ENCODE measurements at regions not wholly inside any gene's neighbourhood (a gene's known extent, or its start where the extent isn't known, plus 50 kb on each side); places are given as distances from the start of the nearest gene placed in this dataset.
"Not testable (repeated sequence)": the region's sequence is repeated elsewhere in the genome, so short reads cannot be mapped to it uniquely, and the experiment has no call there.

DNA sequence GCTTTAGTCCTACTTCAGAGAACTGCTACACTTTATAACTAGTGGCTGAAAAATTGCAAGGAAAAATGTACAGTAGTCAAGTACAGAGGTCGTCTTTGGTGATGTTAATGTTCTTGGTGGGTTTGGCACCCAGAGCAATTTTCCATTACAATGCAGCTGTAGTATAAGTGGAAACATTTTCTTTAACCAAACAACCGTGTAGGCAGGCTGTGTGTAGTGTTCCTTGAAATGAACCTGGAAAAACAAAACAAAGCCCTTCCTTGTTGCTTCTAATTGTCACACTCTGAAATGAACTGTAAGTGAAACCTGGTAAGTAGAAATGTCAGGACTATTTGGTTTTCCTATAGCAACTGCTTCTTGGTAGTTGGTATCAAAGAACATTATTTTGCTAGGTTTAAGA is 256.9 kb downstream of the MDFIC start:
- no peak for DNase-seq

- DNase-seq, result no peak
Measured at GRCh38 chr7:115177823-115178222, 255.9 kb downstream of the MDFIC start.

GRCh38 chr7:115177103-115177502 is 255.2 kb downstream of the MDFIC start:
- no peak for DNase-seq

GRCh38 chr7:115172397-115172796 is 250.5 kb downstream of the MDFIC start:
- DNase-seq, result not testable (repeated sequence)

- no peak for DNase-seq
Measured at GRCh38 chr7:115153769-115154477, 232.0 kb downstream of the MDFIC start.

GRCh38 chr7:115153176-115153575 is 231.3 kb downstream of the MDFIC start:
- no peak for DNase-seq

GRCh38 chr7:115146148-115146547 is 224.3 kb downstream of the MDFIC start:
- DNase-seq, result no peak

DNA sequence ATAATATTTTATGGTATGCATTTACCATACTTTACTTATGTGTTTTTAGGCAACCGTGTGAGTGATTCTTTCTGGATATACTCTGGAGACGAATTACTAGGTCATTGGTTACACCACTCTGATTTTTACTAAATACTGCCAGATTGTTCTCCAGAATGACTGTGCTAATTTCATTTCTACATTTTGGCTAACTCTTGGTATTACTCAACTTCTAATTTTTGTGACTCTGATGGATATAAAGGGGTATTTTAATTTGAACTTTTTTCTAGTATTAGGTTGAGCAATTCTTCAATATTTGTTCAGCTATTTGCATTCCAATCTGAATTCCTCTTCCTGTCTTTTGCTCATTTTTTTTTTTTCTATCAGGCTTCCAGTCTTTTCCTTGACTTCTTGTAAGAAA is 223.6 kb downstream of the MDFIC start:
- no peak for DNase-seq

GRCh38 chr7:115137816-115138215 is 215.9 kb downstream of the MDFIC start:
- DNase-seq, result no peak

- no peak for DNase-seq
Measured at GRCh38 chr7:115136796-115137443, 215.0 kb downstream of the MDFIC start.

DNA sequence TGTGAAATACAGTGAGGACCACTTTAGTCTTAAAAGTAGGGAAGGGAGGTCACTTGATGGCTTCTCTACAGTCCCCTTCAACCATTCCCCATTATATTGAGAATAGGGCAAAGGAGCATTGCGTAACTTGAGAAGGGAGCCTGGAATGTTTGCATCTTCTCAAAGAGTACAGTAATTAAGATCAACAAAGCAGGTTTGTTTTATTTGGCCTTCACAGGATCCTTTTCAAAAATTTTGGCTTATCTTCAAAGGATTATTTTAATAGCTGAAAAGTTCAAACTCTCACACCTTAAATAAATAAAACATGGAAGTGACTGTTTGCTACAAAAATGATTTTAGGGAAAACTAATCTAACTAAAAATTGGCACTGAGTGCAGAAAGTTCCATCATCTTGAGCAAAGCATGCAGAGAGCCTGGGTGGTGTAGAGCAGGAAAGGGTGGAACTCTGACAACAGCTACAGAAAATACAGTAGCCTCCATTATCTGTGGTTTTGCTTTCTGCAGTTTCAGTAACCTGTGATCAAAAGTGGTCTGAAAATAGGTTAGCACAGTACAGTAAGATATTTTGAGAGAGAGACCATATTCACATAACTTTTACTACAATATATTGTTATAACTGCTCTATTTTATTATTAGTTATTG is 214.0 kb downstream of the MDFIC start:
- DNase-seq, result no peak

DNA sequence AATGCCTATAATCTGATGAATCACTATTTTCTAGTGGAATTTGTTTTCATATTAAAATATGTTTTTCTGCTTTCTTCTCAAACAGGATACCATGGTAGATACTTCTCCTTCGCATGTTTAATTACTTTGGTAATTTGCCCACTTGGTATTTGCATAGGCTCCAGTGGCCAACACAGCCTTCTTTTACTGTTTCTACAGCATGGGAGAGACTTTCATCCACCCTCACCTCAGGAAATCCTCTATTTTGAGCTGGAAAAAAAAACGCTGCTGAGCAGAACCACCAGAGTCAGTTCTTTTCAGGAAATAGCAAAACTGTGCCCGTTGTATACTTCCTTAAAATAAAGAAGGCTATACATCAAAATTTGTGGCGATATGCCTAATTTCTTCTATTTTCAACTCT is 213.3 kb downstream of the MDFIC start:
- no peak for DNase-seq

DNA sequence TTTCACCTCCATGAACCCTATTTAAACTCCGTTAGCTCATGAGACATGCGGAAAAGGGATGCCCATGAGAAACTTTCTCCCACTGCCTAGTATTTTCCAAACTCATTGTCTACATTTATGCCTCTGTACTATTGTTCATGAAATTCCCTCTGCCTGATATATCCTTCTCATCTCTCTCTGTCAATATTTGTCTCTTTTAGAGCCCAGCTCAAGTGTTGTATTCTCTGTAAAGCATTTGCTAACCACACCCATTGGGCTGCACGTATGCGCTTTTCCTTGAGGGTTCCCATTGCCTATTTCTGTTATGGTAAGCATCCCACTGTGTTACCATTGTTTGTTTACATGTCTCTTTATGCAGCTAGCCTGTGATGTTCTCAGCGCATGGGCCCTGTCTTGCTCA is 211.4 kb downstream of the MDFIC start:
- no peak for DNase-seq

GRCh38 chr7:115132096-115132495 is 210.2 kb downstream of the MDFIC start:
- DNase-seq, result no peak

DNA sequence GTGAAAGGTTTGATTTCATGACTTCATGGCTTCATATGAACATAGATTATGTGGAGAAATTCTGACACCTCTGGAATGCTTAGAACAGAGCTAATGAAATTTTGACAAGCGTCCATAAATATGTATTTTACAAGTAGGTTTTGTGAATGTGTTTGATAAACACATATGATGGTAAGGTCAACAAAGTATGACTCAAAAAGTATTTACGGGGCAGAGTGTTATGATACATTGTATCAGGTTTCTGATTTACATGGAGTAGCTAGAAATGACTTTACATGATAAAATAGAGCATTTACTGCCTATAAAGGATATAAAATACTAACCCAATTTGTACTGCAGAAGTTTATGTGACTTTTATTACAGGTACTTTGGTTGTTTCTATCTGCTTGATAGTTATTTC is 206.3 kb downstream of the MDFIC start:
- no peak for DNase-seq

DNA sequence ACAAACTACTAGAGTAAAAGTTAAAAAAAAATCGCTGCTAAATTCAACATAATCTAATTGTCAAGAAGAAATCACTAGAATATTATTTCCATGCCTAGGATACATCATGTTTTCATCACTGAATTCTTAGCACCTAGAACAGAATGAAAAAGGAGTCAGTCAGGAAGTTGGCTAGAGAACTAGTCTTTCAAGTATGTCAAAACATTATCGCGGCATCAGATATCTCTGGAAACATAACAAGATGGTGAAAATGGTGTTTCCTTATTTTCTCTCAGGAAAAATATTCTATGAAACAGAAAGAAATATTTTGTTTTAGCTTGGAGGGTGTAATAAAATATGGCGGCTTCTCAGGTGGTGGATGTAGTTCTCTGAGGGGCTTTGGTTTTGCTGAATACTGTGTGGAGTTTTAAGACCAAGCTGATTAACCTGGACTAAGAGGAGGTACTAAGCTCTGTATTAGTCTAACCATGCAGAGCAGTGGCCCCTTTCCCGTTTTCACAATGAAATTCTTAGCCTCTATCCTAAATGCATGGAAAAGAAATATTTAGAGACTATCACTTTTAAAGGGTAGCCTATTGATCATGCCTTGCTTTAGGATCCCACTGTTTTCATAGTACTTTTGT is 205.6 kb downstream of the MDFIC start:
- no peak for DNase-seq

DNA sequence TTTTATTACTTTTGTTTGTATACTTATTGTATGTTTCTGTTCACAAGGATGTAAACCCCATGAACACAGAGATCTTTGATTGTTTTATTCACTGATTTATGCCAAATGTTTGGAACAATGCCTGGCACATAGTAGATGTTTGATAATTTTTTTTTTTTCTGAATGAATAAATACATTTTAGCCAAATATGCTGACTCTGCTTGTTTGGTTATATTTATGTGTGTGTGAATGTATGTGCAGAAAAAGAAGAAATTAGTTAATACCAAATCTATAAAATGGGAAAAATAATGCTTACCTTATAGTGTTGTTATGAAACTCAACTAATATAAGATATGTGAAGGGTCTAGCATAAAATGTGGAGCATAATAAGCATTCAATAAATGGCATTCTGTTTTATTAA is 203.9 kb downstream of the MDFIC start:
- DNase-seq, result no peak

- no peak for DNase-seq
Measured at GRCh38 chr7:115125312-115125711, 203.4 kb downstream of the MDFIC start.

- DNase-seq, result no peak
Measured at GRCh38 chr7:115124409-115124939, 202.6 kb downstream of the MDFIC start.

DNA sequence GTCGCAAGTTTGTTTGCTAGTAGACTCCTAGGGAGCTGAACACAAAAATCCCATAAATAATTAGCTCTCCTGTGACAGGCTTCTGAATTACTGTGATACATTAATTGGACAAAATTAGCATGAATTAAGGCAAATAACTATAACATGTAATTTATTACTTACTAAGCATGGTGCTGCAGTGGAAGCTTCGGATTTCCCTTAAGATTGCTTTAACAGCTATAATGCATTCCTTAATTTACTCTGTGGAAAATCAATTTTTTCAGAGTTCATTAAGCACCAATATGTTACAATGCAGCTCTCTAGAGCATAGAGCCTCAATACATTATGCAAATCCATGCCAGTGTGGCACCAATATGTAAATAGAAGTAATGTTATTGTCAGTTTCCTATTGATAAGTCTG is 201.5 kb downstream of the MDFIC start:
- DNase-seq, result no peak

GRCh38 chr7:115122388-115122787 is 200.5 kb downstream of the MDFIC start:
- DNase-seq, result no peak

DNA sequence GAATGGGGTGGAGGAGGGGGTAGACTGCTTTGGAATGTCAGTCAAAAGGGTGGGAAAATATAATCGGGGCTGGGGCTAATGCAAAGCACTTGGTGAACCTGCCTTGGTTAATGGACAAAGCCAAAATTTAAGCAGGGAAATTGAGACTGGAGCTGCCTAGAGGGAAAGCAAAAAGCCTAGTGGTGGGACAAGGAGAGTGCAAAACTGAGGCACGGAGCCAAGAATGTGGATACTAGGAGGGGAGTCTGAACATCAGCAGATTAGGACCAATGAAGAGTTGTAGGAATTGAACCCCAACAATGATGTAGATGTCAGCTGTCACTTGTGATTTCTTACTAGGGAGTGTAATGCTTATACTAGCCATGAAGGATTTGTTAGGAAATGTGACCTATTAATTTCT is 195.9 kb downstream of the MDFIC start:
- DNase-seq, result no peak

Measured in SW 1271 (cell line).